ENCODE measurements at regions not wholly inside any gene's neighbourhood (a gene's known extent, or its start where the extent isn't known, plus 50 kb on each side); places are given as distances from the start of the nearest gene placed in this dataset.

- H3K9me3 ChIP-seq (ENCODE audit: control insufficient read depth, low read depth, low read length) = no peaks in the 10 kb centered on the region
- DNase-seq (ENCODE audit: low read depth, low spot score) = no peak
- no peaks in the 10 kb centered on the region for H3K4me1 ChIP-seq (ENCODE audit: control insufficient read depth, extremely low read depth, insufficient read depth, low read length)
- no peak overlapping the region for H3K4me3 ChIP-seq (ENCODE audit: control insufficient read depth in 2 of 3, extremely low read depth in 1 of 3, insufficient read depth in 2 of 3, low read depth in 1 of 3, low read length in 3 of 3)
- no peaks in the 10 kb centered on the region for H3K79me2 ChIP-seq (ENCODE audit: control insufficient read depth, insufficient read depth, low read length)
- no peaks in the 10 kb centered on the region for H3K36me3 ChIP-seq (ENCODE audit: control insufficient read depth in 2 of 2, extremely low read depth in 1 of 2, insufficient read depth in 2 of 2, low read length in 2 of 2)
- H3K9ac ChIP-seq (ENCODE audit: control insufficient read depth, extremely low read depth, insufficient read depth, low read length) = no peak overlapping the region
- no peak overlapping the region for H3K27ac ChIP-seq (ENCODE audit: control insufficient read depth, insufficient read depth, low read length)
- no peak overlapping the region for H3K4me2 ChIP-seq (ENCODE audit: control insufficient read depth, extremely low read depth, insufficient read depth, low read depth, low read length)
- H3K27me3 ChIP-seq (ENCODE audit: control insufficient read depth, extremely low read depth, insufficient read depth, low read length) = no peaks in the 10 kb centered on the region
- H3K9me1 ChIP-seq (ENCODE audit: control insufficient read depth, extremely low read depth, insufficient read depth, low read length) = no peaks in the 10 kb centered on the region
- no peak for TF ChIP-seq CTCF (optimal IDR thresholded peaks at IDR 0.05 in 1 of 3, IDR thresholded peaks at IDR 0.05 in 1 of 3, conservative IDR thresholded peaks at IDR 0.05 in 1 of 3; ENCODE audit: extremely low read depth in 1 of 3, insufficient read depth in 2 of 3, low read length in 3 of 3)
- no peak for TF ChIP-seq EZH2 (IDR thresholded peaks at IDR 0.05; ENCODE audit: low read length)
- no peak overlapping the region for H2AFZ ChIP-seq (ENCODE audit: control insufficient read depth, low read length)
- dilution Hi-C loops (cut with MboI; ENCODE audit: extremely low pct_ligation_motif_present, low sequenced_read_pairs) = no loop called here
- no peak for FAIRE-seq
- H4K20me1 ChIP-seq (ENCODE audit: control insufficient read depth, extremely low read depth, insufficient read depth, low read length) = no peaks in the 10 kb centered on the region
Measured at GRCh38 chrX:39765327-39765726, 332.4 kb downstream of the BCOR start.

GRCh38 chrX:39766085-39766726 lies 331.6 kb downstream of the BCOR start:
- H3K4me3 ChIP-seq (ENCODE audit: control insufficient read depth in 2 of 3, extremely low read depth in 1 of 3, insufficient read depth in 2 of 3, low read depth in 1 of 3, low read length in 3 of 3) = no peak overlapping the region
- no peak overlapping the region for H3K27ac ChIP-seq (ENCODE audit: control insufficient read depth, insufficient read depth, low read length)
- DNase-seq (ENCODE audit: low read depth, low spot score) (no peak), FAIRE-seq (no peak)
- no peaks in the 10 kb centered on the region for H3K79me2 ChIP-seq (ENCODE audit: control insufficient read depth, insufficient read depth, low read length)
- no peaks in the 10 kb centered on the region for H3K36me3 ChIP-seq (ENCODE audit: control insufficient read depth in 2 of 2, extremely low read depth in 1 of 2, insufficient read depth in 2 of 2, low read length in 2 of 2)
- H3K9me3 ChIP-seq (ENCODE audit: control insufficient read depth, low read depth, low read length) = no peaks in the 10 kb centered on the region
- no peaks in the 10 kb centered on the region for H3K9me1 ChIP-seq (ENCODE audit: control insufficient read depth, extremely low read depth, insufficient read depth, low read length)
- H2AFZ ChIP-seq (ENCODE audit: control insufficient read depth, low read length) = no peak overlapping the region
- no peaks in the 10 kb centered on the region for H3K27me3 ChIP-seq (ENCODE audit: control insufficient read depth, extremely low read depth, insufficient read depth, low read length)
- H4K20me1 ChIP-seq (ENCODE audit: control insufficient read depth, extremely low read depth, insufficient read depth, low read length) = no peaks in the 10 kb centered on the region
- no peak overlapping the region for H3K9ac ChIP-seq (ENCODE audit: control insufficient read depth, extremely low read depth, insufficient read depth, low read length)
- TF ChIP-seq EZH2 (IDR thresholded peaks at IDR 0.05; ENCODE audit: low read length) = no peak
- dilution Hi-C loops (cut with MboI; ENCODE audit: extremely low pct_ligation_motif_present, low sequenced_read_pairs) = no loop called here
- H3K4me1 ChIP-seq (ENCODE audit: control insufficient read depth, extremely low read depth, insufficient read depth, low read length) = no peaks in the 10 kb centered on the region
- H3K4me2 ChIP-seq (ENCODE audit: control insufficient read depth, extremely low read depth, insufficient read depth, low read depth, low read length) = no peak overlapping the region

- Histone ChIP-seq H2AFZ (ENCODE audit: control insufficient read depth, low read length) (no peak overlapping the region), H3K4me1 (ENCODE audit: control insufficient read depth, extremely low read depth, insufficient read depth, low read length) (no peaks in the 10 kb centered on the region), H4K20me1 (ENCODE audit: control insufficient read depth, extremely low read depth, insufficient read depth, low read length) (no peaks in the 10 kb centered on the region), H3K79me2 (ENCODE audit: control insufficient read depth, insufficient read depth, low read length) (no peaks in the 10 kb centered on the region), H3K27ac (ENCODE audit: control insufficient read depth, insufficient read depth, low read length) (no peak overlapping the region), H3K4me3 (ENCODE audit: control insufficient read depth in 2 of 3, extremely low read depth in 1 of 3, insufficient read depth in 2 of 3, low read depth in 1 of 3, low read length in 3 of 3) (no peak overlapping the region), H3K4me2 (ENCODE audit: control insufficient read depth, extremely low read depth, insufficient read depth, low read depth, low read length) (no peak overlapping the region), H3K9ac (ENCODE audit: control insufficient read depth, extremely low read depth, insufficient read depth, low read length) (no peak overlapping the region), H3K27me3 (ENCODE audit: control insufficient read depth, extremely low read depth, insufficient read depth, low read length) (no peaks in the 10 kb centered on the region), H3K9me3 (ENCODE audit: control insufficient read depth, low read depth, low read length) (no peaks in the 10 kb centered on the region), H3K9me1 (ENCODE audit: control insufficient read depth, extremely low read depth, insufficient read depth, low read length) (no peaks in the 10 kb centered on the region), H3K36me3 (ENCODE audit: control insufficient read depth in 2 of 2, extremely low read depth in 1 of 2, insufficient read depth in 2 of 2, low read length in 2 of 2) (no peaks in the 10 kb centered on the region)
- no peak for TF ChIP-seq EZH2 (IDR thresholded peaks at IDR 0.05; ENCODE audit: low read length)
- no peak for TF ChIP-seq CTCF (optimal IDR thresholded peaks at IDR 0.05 in 1 of 3, IDR thresholded peaks at IDR 0.05 in 1 of 3, conservative IDR thresholded peaks at IDR 0.05 in 1 of 3; ENCODE audit: extremely low read depth in 1 of 3, insufficient read depth in 2 of 3, low read length in 3 of 3)
- DNase-seq (ENCODE audit: low read depth, low spot score) (no peak), FAIRE-seq (no peak)
- dilution Hi-C loops (cut with MboI; ENCODE audit: extremely low pct_ligation_motif_present, low sequenced_read_pairs) = no loop called here
Measured at GRCh38 chrX:39766855-39767254, 330.9 kb downstream of the BCOR start.

Data from keratinocyte (primary cell).